Mesothelial cell of epicardium (in vitro differentiated cells): ENCODE measurements at regions not wholly inside any gene's neighbourhood (a gene's known extent, or its start where the extent isn't known, plus 50 kb on each side); places are given as distances from the start of the nearest gene placed in this dataset.
A peak's percentile ranks its signal among the peaks of the same experiment; 100 is the strongest.

Experiments used
- DNase-seq, 2 experiments: peaks; one replicate each; pipeline ENCODE4 v3.0.0; 2021; ENCODE audit warnings: low spot score in 2 of 2; ENCODE audit not compliant: unreplicated experiment in 2 of 2
- H3K27ac Mint-ChIP-seq: 2 replicates; pipeline ENCODE4 v1.8.0; 2021; ENCODE audit warnings: mixed read lengths
- H3K27me3 Mint-ChIP-seq: 2 replicates; pipeline ENCODE4 v1.8.0; 2021; ENCODE audit warnings: low read depth, mixed read lengths
- H3K36me3 Mint-ChIP-seq: 2 replicates; pipeline ENCODE4 v1.8.0; 2021; ENCODE audit warnings: mixed read lengths
- H3K4me1 Mint-ChIP-seq: 2 replicates; pipeline ENCODE4 v1.8.0; 2021; ENCODE audit warnings: mixed read lengths
- H3K4me3 Mint-ChIP-seq: 2 replicates; pipeline ENCODE4 v1.8.0; 2021; ENCODE audit warnings: mild to moderate bottlenecking, moderate library complexity, mixed read lengths
- H3K9me3 Mint-ChIP-seq: 2 replicates; pipeline ENCODE4 v1.8.0; 2021; ENCODE audit warnings: mixed read lengths
- TF ChIP-seq, protein P1 (sequence below): fragments of 200-600 bp; sonication (generic); IDR thresholded peaks from one replicate; pipeline ENCODE4 v1.5.0; 2021; ENCODE audit warnings: antibody characterized with exemption; ENCODE audit not compliant: unreplicated experiment

DNA sequence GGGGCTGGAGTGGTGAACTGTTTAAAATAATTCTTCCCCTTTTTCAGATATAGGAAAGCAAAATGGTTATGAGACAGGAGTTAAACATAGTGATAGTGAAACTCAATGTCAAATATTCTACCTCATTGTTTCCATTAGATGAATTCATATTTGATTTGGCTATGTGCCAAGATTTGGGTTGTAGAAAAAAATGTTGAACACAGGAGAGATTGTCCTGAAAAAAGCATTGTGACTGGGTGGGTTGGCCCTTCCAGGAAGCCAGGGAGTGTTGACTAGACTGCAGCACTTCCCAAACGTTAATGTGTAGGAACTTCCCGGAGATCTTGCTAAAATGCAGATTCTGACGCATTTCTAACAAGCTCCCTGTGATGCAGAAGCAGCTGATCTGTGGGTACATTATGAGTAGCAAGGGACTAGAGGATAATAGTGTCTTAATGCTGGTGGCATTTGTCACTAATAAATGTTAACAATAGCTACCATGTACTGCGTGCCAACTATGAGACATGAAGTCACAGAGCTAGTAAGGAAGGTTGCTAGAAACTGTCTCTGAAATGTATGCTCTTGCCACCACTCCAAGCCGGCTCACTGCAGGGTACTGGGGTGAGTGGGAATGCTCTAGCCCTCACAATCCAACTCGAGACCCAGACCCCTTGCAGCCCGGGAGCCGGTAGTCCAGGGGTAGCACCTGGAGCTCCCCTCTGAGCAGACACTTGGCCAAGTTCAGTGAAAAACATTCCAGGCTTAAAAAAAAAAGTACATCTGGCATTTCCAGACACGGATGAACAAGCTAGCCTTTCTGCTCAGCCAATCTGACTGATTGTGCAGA lies 120.6 kb downstream of the CD47 start:
- H3K36me3 Mint-ChIP-seq = no peaks in the 10 kb centered on the region
- H3K4me1 Mint-ChIP-seq = peaks cover 33% of the 10 kb centered on the region
- DNase-seq = no peak
- TF ChIP-seq, protein P1, sequence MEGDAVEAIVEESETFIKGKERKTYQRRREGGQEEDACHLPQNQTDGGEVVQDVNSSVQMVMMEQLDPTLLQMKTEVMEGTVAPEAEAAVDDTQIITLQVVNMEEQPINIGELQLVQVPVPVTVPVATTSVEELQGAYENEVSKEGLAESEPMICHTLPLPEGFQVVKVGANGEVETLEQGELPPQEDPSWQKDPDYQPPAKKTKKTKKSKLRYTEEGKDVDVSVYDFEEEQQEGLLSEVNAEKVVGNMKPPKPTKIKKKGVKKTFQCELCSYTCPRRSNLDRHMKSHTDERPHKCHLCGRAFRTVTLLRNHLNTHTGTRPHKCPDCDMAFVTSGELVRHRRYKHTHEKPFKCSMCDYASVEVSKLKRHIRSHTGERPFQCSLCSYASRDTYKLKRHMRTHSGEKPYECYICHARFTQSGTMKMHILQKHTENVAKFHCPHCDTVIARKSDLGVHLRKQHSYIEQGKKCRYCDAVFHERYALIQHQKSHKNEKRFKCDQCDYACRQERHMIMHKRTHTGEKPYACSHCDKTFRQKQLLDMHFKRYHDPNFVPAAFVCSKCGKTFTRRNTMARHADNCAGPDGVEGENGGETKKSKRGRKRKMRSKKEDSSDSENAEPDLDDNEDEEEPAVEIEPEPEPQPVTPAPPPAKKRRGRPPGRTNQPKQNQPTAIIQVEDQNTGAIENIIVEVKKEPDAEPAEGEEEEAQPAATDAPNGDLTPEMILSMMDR = no peak
- no peaks in the 10 kb centered on the region for H3K27me3 Mint-ChIP-seq
- H3K27ac Mint-ChIP-seq = peak overlapping the region; percentile 91
- H3K4me3 Mint-ChIP-seq = no peak overlapping the region
- no peaks in the 10 kb centered on the region for H3K9me3 Mint-ChIP-seq

GRCh38 chr3:107969525-107969924 lies 121.3 kb downstream of the CD47 start:
- peaks cover 33% of the 10 kb centered on the region for H3K4me1 Mint-ChIP-seq
- no peak for DNase-seq
- TF ChIP-seq, protein P1 = no peak
- peak overlapping the region; percentile 91 for H3K27ac Mint-ChIP-seq
- H3K36me3 Mint-ChIP-seq = no peaks in the 10 kb centered on the region
- H3K4me3 Mint-ChIP-seq = no peak overlapping the region
- H3K27me3 Mint-ChIP-seq = no peaks in the 10 kb centered on the region
- H3K9me3 Mint-ChIP-seq = no peaks in the 10 kb centered on the region

DNA sequence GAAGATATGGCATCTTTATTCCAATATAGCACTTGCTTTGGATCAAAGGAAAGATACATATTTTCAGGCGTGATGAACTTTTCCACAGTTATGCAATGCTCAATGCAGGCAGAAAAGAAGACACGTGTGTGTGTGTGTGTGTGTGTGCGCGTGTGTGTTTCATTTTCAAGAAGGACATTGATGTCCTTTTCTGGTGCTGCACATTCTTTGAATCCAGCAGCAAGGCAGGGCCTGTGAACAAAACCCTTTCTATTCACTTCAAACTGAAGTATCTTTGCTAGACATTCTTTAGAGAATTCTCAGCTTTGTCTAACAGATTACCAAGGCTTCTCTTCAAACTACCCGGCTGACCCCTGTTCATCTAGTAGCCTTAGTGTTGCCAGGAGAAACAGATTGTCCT lies 124.6 kb downstream of the CD47 start:
- Mint-ChIP-seq H3K27me3 (no peaks in the 10 kb centered on the region), H3K4me3 (no peak overlapping the region), H3K4me1 (peaks cover 36% of the 10 kb centered on the region), H3K36me3 (no peaks in the 10 kb centered on the region), H3K9me3 (peaks cover 5% of the 10 kb centered on the region), H3K27ac (no peak overlapping the region)
- no peak for DNase-seq
- TF ChIP-seq, protein P1 = no peak

- Mint-ChIP-seq H3K4me1 (peaks cover 26% of the 10 kb centered on the region), H3K9me3 (peaks cover 5% of the 10 kb centered on the region), H3K27me3 (no peaks in the 10 kb centered on the region), H3K27ac (no peak overlapping the region), H3K4me3 (no peak overlapping the region), H3K36me3 (no peaks in the 10 kb centered on the region)
- no peak for DNase-seq
- TF ChIP-seq, protein P1 = no peak
Measured at GRCh38 chr3:107965136-107965655, 125.6 kb downstream of the CD47 start.

GRCh38 chr3:107963581-107963980 lies 127.2 kb downstream of the CD47 start:
- H3K4me3 Mint-ChIP-seq = no peak overlapping the region
- DNase-seq = no peak
- no peak overlapping the region for H3K27ac Mint-ChIP-seq
- H3K27me3 Mint-ChIP-seq = no peaks in the 10 kb centered on the region
- H3K4me1 Mint-ChIP-seq = peaks cover 20% of the 10 kb centered on the region
- TF ChIP-seq, protein P1 = no peak
- H3K36me3 Mint-ChIP-seq = no peaks in the 10 kb centered on the region
- peaks cover 9% of the 10 kb centered on the region for H3K9me3 Mint-ChIP-seq
